Astrocyte (in vitro differentiated cells and primary cell): ENCODE measurements at regions not wholly inside any gene's neighbourhood (a gene's known extent, or its start where the extent isn't known, plus 50 kb on each side); places are given as distances from the start of the nearest gene placed in this dataset.

Experiments
- DNase-seq: peaks from one replicate; pipeline ENCODE4 v3.0.0-alpha.2; 2010; ENCODE audit warnings: low read depth
- FAIRE-seq: peaks from 2 replicates; lab custom pipeline; 2011; peaks lifted over from hg19 to GRCh38; lab: Jason Lieb, UNC
- H2AFZ ChIP-seq: 2 replicates; pipeline ENCODE4 v1.6.0; 2012; ENCODE audit warnings: low read depth, low read length, inconsistent platforms
- H3K27ac ChIP-seq: 2 replicates; pipeline ENCODE4 v1.5.1; 2011; ENCODE audit warnings: low read depth, low read length, inconsistent platforms
- H3K27me3 ChIP-seq: 2 replicates; pipeline ENCODE4 v1.6.0; 2011; ENCODE audit warnings: low read length, inconsistent platforms; ENCODE audit not compliant: insufficient read depth
- H3K36me3 ChIP-seq: 2 replicates; pipeline ENCODE4 v1.5.1; 2011; ENCODE audit warnings: low read length, inconsistent platforms; ENCODE audit not compliant: insufficient read depth
- H3K4me1 ChIP-seq: 2 replicates; pipeline ENCODE4 v1.5.1; 2011; ENCODE audit warnings: low read length, inconsistent platforms; ENCODE audit not compliant: insufficient read depth
- H3K4me2 ChIP-seq: 2 replicates; pipeline ENCODE4 v1.6.0; 2012; ENCODE audit warnings: low read length, inconsistent platforms
- H3K4me3 ChIP-seq: 2 replicates; pipeline ENCODE4 v1.5.1; 2011; ENCODE audit warnings: low read depth, mild to moderate bottlenecking, low read length, inconsistent platforms; ENCODE audit not compliant: insufficient read depth
- H3K79me2 ChIP-seq: 2 replicates; pipeline ENCODE4 v1.6.0; 2012; ENCODE audit warnings: mild to moderate bottlenecking, low read length, inconsistent platforms; ENCODE audit not compliant: insufficient read depth
- H3K9ac ChIP-seq: 2 replicates; pipeline ENCODE4 v1.6.0; 2012; ENCODE audit warnings: mild to moderate bottlenecking, low read length, inconsistent platforms
- H3K9me3 ChIP-seq: 2 replicates; pipeline ENCODE4 v1.5.1; 2012; ENCODE audit warnings: low read depth, mild to moderate bottlenecking, low read length, inconsistent platforms; ENCODE audit not compliant: insufficient read depth
- H4K20me1 ChIP-seq: 2 replicates; pipeline ENCODE4 v1.6.0; 2012; ENCODE audit warnings: low read length, inconsistent platforms; ENCODE audit not compliant: insufficient read depth
- H3K27ac Mint-ChIP-seq: one replicate; pipeline ENCODE4 v1.8.0; 2021; ENCODE audit warnings: mild to moderate bottlenecking, mixed read lengths; ENCODE audit not compliant: unreplicated experiment
- H3K27me3 Mint-ChIP-seq: one replicate; pipeline ENCODE4 v1.8.0; 2021; ENCODE audit warnings: low read depth, mixed read lengths; ENCODE audit not compliant: unreplicated experiment
- H3K36me3 Mint-ChIP-seq: one replicate; pipeline ENCODE4 v1.8.0; 2021; ENCODE audit warnings: low read depth, mixed read lengths; ENCODE audit not compliant: unreplicated experiment
- H3K4me1 Mint-ChIP-seq: one replicate; pipeline ENCODE4 v1.8.0; 2021; ENCODE audit warnings: low read depth, mixed read lengths; ENCODE audit not compliant: unreplicated experiment
- H3K4me3 Mint-ChIP-seq: one replicate; pipeline ENCODE4 v1.8.0; 2021; ENCODE audit warnings: mild to moderate bottlenecking, moderate library complexity, mixed read lengths; ENCODE audit not compliant: unreplicated experiment
- H3K9me3 Mint-ChIP-seq: one replicate; pipeline ENCODE4 v1.8.0; 2021; ENCODE audit warnings: mild to moderate bottlenecking, mixed read lengths; ENCODE audit not compliant: unreplicated experiment
- CTCF ChIP-seq: IDR thresholded peaks from 2 replicates; pipeline ENCODE4 v1.5.1; 2011; ENCODE audit warnings: low read depth, mild to moderate bottlenecking, inconsistent platforms, low read length, moderate library complexity; ENCODE audit not compliant: insufficient read depth
- EZH2 ChIP-seq: IDR thresholded peaks from 2 replicates; pipeline ENCODE4 v1.6.1; 2012; ENCODE audit warnings: mild to moderate bottlenecking, low read length, inconsistent platforms; ENCODE audit not compliant: insufficient read depth

- Mint-ChIP-seq H3K9me3 (no peaks in the 10 kb centered on the region), H3K36me3 (no peaks in the 10 kb centered on the region), H3K4me3 (no peak overlapping the region), H3K27me3 (peaks cover 17% of the 10 kb centered on the region), H3K4me1 (peaks cover 22% of the 10 kb centered on the region), H3K27ac (no peak overlapping the region)
- no peak overlapping the region for H3K27ac ChIP-seq
- H3K79me2 ChIP-seq: no peaks in the 10 kb centered on the region
- no peak for DNase-seq
- H3K4me3 ChIP-seq: no peak overlapping the region
- no peaks in the 10 kb centered on the region for H4K20me1 ChIP-seq
- no peaks in the 10 kb centered on the region for H3K36me3 ChIP-seq
- no peaks in the 10 kb centered on the region for H3K4me1 ChIP-seq
- H2AFZ ChIP-seq: no peak overlapping the region
- no peak for FAIRE-seq
- TF ChIP-seq CTCF (no peak), EZH2 (no peak)
- peaks cover 2% of the 10 kb centered on the region for H3K27me3 ChIP-seq
- H3K4me2 ChIP-seq: no peak overlapping the region
- H3K9me3 ChIP-seq: no peaks in the 10 kb centered on the region
- no peak overlapping the region for H3K9ac ChIP-seq
Measured at GRCh38 chr5:171538681-171539080, 119.2 kb downstream of the FGF18 start.

GRCh38 chr5:171540865-171541264 lies 121.4 kb downstream of the FGF18 start:
- Histone ChIP-seq H3K9me3 (no peaks in the 10 kb centered on the region), H2AFZ (no peak overlapping the region), H3K27ac (no peak overlapping the region), H4K20me1 (no peaks in the 10 kb centered on the region), H3K36me3 (no peaks in the 10 kb centered on the region), H3K79me2 (no peaks in the 10 kb centered on the region), H3K27me3 (peaks cover 2% of the 10 kb centered on the region), H3K4me3 (no peak overlapping the region), H3K4me1 (no peaks in the 10 kb centered on the region), H3K4me2 (no peak overlapping the region), H3K9ac (no peak overlapping the region)
- FAIRE-seq (no peak), DNase-seq (no peak)
- no peaks in the 10 kb centered on the region for H3K36me3 Mint-ChIP-seq
- peaks cover 20% of the 10 kb centered on the region for H3K27me3 Mint-ChIP-seq
- H3K9me3 Mint-ChIP-seq: no peaks in the 10 kb centered on the region
- no peak overlapping the region for H3K27ac Mint-ChIP-seq
- H3K4me3 Mint-ChIP-seq: no peak overlapping the region
- TF ChIP-seq CTCF: no peak
- no peak for TF ChIP-seq EZH2
- peaks cover 13% of the 10 kb centered on the region for H3K4me1 Mint-ChIP-seq

GRCh38 chr5:171541341-171541776 lies 121.9 kb downstream of the FGF18 start:
- Histone ChIP-seq H3K9ac (no peak overlapping the region), H3K27me3 (peaks cover 2% of the 10 kb centered on the region), H3K4me2 (no peak overlapping the region), H3K4me1 (no peaks in the 10 kb centered on the region), H3K79me2 (no peaks in the 10 kb centered on the region), H4K20me1 (no peaks in the 10 kb centered on the region), H3K9me3 (no peaks in the 10 kb centered on the region), H3K27ac (no peak overlapping the region), H3K36me3 (no peaks in the 10 kb centered on the region), H3K4me3 (no peak overlapping the region), H2AFZ (no peak overlapping the region)
- peaks cover 20% of the 10 kb centered on the region for H3K27me3 Mint-ChIP-seq
- H3K4me1 Mint-ChIP-seq: peaks cover 13% of the 10 kb centered on the region
- H3K27ac Mint-ChIP-seq: no peak overlapping the region
- no peak overlapping the region for H3K4me3 Mint-ChIP-seq
- no peaks in the 10 kb centered on the region for H3K36me3 Mint-ChIP-seq
- TF ChIP-seq EZH2 (no peak), CTCF (no peak)
- no peak for DNase-seq
- no peak for FAIRE-seq
- H3K9me3 Mint-ChIP-seq: no peaks in the 10 kb centered on the region
